HL-60 (cell line): ENCODE measurements at regions not wholly inside any gene's neighbourhood (a gene's known extent, or its start where the extent isn't known, plus 50 kb on each side); places are given as distances from the start of the nearest gene placed in this dataset.

Experiments
- DNase-seq, 2 experiments: peaks; one replicate each; pipeline ENCODE4 v3.0.0-alpha.2; 2010 to 2020; ENCODE audit warnings: low read depth in 1 of 2, low spot score in 1 of 2
- H3K27ac ChIP-seq: fragments of 250-450 bp; sonication (Bioruptor Pico); replicated peaks from 2 replicates; pipeline ENCODE4 v1.5.1; 2020; ENCODE audit warnings: mild to moderate bottlenecking, moderate library complexity
- H3K27me3 ChIP-seq: fragments of 250-450 bp; sonication (Bioruptor Pico); 2 replicates; pipeline ENCODE4 v1.5.1; 2021; ENCODE audit warnings: mild to moderate bottlenecking, moderate library complexity; ENCODE audit not compliant: insufficient read depth, poor library complexity, severe bottlenecking
- H3K4me3 ChIP-seq: replicated peaks from 2 replicates; pipeline ENCODE4 v1.5.1; 2011; ENCODE audit warnings: mild to moderate bottlenecking, control low read depth, low read length; ENCODE audit not compliant: insufficient read depth
- CTCF ChIP-seq: IDR thresholded peaks from one replicate; pipeline ENCODE4 v1.5.1; 2011; ENCODE audit warnings: low read length, control low read depth, inconsistent platforms; ENCODE audit not compliant: insufficient read depth
- GABPA ChIP-seq: IDR thresholded peaks from 2 replicates; pipeline ENCODE4 v1.6.1; 2012; ENCODE audit warnings: low read depth
- POLR2AphosphoS5 ChIP-seq: IDR thresholded peaks from 2 replicates; pipeline ENCODE4 v1.6.1; 2012; ENCODE audit warnings: low read depth
- REST ChIP-seq: IDR thresholded peaks from 2 replicates; pipeline ENCODE4 v1.6.1; 2012; ENCODE audit warnings: low read depth; ENCODE audit not compliant: insufficient replicate concordance
- SPI1 ChIP-seq: IDR thresholded peaks from 2 replicates; pipeline ENCODE4 v1.6.1; 2012; ENCODE audit warnings: low read depth, mild to moderate bottlenecking, borderline replicate concordance

- Histone ChIP-seq H3K4me3 (no peak overlapping the region), H3K27me3 (no peaks in the 10 kb centered on the region), H3K27ac (no peak overlapping the region)
- TF ChIP-seq POLR2AphosphoS5 (no peak), CTCF (no peak), SPI1 (no peak), GABPA (no peak), REST (no peak)
- no peak for DNase-seq
Observed at GRCh38 chr3:194741916-194742315, 56.2 kb downstream of the FAM43A start.

- Histone ChIP-seq H3K27ac (peak overlapping the region; percentile 44), H3K4me3 (no peak overlapping the region), H3K27me3 (no peaks in the 10 kb centered on the region)
- no peak for TF ChIP-seq GABPA
- no peak for TF ChIP-seq SPI1
- TF ChIP-seq POLR2AphosphoS5 = no peak
- no peak for TF ChIP-seq REST
- TF ChIP-seq CTCF = no peak
- DNase-seq = peak in 1 of 2 experiments; percentile 20
Observed at GRCh38 chr3:194744826-194745225, 59.1 kb downstream of the FAM43A start.

GRCh38 chr3:194745422-194746184 lies 59.9 kb downstream of the FAM43A start:
- DNase-seq = peak in 1 of 2 experiments; percentile 78
- H3K27me3 ChIP-seq = no peaks in the 10 kb centered on the region
- H3K27ac ChIP-seq = peak overlapping the region; percentile 44
- H3K4me3 ChIP-seq = no peak overlapping the region
- TF ChIP-seq GABPA = no peak
- TF ChIP-seq SPI1 = peak; percentile 98

- DNase-seq = no peak
- H3K27me3 ChIP-seq = no peaks in the 10 kb centered on the region
Observed at GRCh38 chr3:194748225-194748624, 62.5 kb downstream of the FAM43A start.

More at GRCh38 chr3:194748225-194748624, 62.5 kb downstream of the FAM43A start:
- Histone ChIP-seq H3K27ac (no peak overlapping the region), H3K4me3 (no peak overlapping the region)
- no peak for TF ChIP-seq POLR2AphosphoS5
- TF ChIP-seq SPI1 = no peak
- no peak for TF ChIP-seq REST
- no peak for TF ChIP-seq GABPA
- no peak for TF ChIP-seq CTCF
